Fibroblast of pulmonary artery (primary cell): ENCODE measurements at regions not wholly inside any gene's neighbourhood (a gene's known extent, or its start where the extent isn't known, plus 50 kb on each side); places are given as distances from the start of the nearest gene placed in this dataset.

Experiments
- DNase-seq: peaks from one replicate; pipeline ENCODE4 v3.0.0-alpha.2; 2010; ENCODE audit warnings: low read depth
- H3K4me3 ChIP-seq: replicated peaks from 2 replicates; pipeline ENCODE4 v1.5.1; 2011; ENCODE audit warnings: low read depth, mild to moderate bottlenecking, control low read depth, low read length, moderate library complexity
- TF ChIP-seq, protein P1 (sequence below): IDR thresholded peaks from 2 replicates; pipeline ENCODE4 v1.5.1; 2011; ENCODE audit warnings: mild to moderate bottlenecking, control low read depth, low read length, inconsistent platforms; ENCODE audit errors: missing control alignments

DNA sequence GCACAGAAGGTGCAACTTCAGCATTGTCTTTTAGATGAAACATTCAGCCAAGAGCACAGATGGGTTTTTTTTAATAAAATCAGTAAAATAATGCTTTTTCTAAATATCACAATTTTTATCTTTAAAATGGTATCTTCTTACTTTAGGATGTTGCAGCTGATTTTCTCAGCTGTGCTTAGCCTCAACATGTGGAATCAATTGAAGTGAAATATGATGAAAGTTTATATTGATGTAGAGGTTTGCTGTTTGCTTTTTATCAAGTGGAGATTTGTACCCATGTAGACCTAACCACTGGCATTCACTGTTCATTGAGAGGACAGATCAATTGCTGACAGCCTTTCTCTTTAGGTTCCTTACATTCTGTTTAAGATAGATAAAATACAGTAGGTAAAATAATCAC lies 107.8 kb downstream of the CYB561 start:
- TF ChIP-seq, protein P1, sequence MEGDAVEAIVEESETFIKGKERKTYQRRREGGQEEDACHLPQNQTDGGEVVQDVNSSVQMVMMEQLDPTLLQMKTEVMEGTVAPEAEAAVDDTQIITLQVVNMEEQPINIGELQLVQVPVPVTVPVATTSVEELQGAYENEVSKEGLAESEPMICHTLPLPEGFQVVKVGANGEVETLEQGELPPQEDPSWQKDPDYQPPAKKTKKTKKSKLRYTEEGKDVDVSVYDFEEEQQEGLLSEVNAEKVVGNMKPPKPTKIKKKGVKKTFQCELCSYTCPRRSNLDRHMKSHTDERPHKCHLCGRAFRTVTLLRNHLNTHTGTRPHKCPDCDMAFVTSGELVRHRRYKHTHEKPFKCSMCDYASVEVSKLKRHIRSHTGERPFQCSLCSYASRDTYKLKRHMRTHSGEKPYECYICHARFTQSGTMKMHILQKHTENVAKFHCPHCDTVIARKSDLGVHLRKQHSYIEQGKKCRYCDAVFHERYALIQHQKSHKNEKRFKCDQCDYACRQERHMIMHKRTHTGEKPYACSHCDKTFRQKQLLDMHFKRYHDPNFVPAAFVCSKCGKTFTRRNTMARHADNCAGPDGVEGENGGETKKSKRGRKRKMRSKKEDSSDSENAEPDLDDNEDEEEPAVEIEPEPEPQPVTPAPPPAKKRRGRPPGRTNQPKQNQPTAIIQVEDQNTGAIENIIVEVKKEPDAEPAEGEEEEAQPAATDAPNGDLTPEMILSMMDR = no peak
- DNase-seq = no peak
- H3K4me3 ChIP-seq = no peak overlapping the region

DNA sequence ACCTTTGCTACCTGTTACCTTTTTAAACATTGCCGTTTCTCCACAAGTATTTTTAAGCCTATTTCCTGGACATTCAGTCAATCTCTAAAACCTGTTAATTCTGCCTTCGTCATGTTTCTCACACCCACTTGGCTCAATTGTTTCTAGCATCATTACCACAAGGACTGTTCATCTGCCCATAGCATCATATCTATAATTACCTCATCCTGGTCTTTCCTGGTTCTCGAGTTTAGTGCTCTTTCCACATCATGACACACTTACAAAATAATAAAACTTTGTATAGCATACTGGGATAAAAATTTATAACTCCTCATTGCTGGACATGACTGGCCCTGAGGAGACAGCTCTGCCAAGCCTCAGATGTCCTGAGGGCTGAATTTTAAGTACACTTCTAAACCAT lies 104.8 kb downstream of the CYB561 start:
- no peak for DNase-seq
- H3K4me3 ChIP-seq = no peak overlapping the region
- TF ChIP-seq, protein P1 = no peak

DNA sequence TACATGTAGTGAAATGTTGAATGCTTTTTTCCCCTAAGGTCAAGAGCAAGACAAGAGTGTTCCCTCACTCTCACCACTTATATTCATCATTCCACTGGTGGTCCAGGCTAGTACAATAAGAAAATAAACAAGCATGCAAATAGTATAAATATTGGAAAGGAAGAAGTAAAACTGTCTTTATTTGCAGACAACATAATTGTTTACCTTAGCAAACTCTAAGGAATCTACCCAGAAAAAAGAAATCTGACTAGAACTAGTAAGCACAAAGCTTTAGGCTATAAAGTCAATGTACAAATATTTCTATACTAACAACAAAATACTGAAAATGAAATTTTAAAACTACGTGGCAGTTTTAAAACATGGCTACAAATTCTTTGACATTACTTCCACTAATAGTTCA lies 101.7 kb downstream of the CYB561 start:
- TF ChIP-seq, protein P1 = no peak
- H3K4me3 ChIP-seq = no peak overlapping the region

DNA sequence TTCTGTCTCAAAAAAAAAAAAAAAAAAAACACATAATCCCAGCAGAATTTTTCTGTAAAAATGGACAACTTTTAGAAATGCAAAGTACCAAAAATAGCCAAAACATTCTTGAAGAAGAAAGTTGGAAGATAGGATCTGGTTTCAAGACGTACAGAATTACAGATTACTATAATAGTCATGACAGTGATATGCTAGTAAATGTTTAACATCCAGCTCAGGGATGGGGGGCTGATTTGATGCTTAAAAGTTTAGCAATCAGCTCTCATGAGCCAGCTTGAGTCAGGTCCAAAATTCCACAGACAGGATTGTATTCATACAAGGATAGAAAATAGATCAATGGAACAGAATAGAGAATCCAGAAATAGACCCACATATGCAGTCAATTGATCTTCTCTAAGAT lies 100.5 kb downstream of the CYB561 start:
- DNase-seq = no peak

More for the DNA sequence above, 101.7 kb downstream of the CYB561 start:
- DNase-seq = no peak

DNA sequence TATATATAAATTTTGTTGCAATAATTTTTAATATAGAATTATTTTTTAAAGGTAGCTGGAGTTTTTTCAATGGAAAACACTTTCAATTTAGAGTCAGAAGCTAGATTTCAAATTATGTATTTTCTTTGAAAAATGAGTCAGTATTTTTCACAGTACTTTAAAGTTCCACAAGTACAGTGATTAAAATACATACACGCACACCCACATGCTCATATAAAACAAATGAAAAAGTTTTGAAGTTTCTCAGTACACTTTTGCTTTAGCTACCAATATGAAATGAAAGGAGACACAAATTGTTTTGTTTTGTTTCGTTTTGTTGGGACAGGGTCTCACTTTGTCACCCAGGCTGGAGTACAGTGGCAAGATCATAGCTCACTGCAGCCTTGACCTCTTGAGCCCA lies 98.6 kb downstream of the CYB561 start:
- DNase-seq = no peak
- TF ChIP-seq, protein P1 = no peak
- H3K4me3 ChIP-seq = no peak overlapping the region

More for the DNA sequence above, 100.5 kb downstream of the CYB561 start:
- no peak overlapping the region for H3K4me3 ChIP-seq
- TF ChIP-seq, protein P1 = no peak

DNA sequence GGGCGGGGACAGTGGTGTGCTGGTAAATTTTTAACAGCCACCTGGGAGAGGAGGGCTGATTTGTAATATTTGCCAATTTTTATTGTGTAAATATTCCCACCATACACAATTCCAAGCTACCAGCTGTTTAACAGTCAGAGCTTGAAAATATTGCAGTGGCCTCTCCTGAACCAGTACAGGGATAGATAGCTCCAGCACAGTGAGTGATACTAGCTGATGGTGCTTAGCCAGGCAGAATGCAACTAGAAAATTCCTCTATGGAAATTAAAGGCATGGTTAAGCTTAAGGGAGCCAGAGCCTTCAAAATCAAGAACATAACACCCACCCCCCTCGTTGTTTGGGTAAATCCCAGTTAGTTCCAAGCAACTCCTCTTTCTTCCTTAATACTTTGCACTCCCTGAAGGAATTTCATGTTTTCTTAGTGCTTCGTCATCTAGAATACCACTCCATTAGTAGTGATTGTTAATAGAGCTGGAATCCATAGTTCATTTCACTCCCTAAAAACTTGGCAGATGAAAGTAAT lies 96.6 kb downstream of the CYB561 start:
- TF ChIP-seq, protein P1 = no peak
- no peak overlapping the region for H3K4me3 ChIP-seq
- peak; percentile 47 for DNase-seq

DNA sequence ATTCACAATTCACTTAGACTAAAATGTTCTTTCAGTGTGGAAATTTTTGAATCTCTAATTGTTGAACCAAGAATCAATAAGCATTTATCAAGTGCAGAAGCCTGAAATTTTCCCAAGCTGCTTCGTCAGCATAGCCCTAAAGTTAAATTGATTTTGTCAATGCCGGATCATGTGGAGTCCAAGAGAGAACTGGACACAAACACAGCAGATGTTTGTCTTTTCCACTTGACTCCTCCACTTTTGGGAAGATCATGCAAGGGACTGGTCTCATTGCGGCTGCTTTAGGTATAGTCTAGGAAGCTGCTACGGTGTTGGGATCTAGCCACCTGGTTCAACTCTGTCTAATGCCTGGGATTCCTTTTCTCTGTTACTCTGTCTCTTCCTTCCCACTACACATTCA lies 95.7 kb downstream of the CYB561 start:
- DNase-seq = no peak
- H3K4me3 ChIP-seq = no peak overlapping the region
- TF ChIP-seq, protein P1 = no peak
